ENCODE measurements at regions not wholly inside any gene's neighbourhood (a gene's known extent, or its start where the extent isn't known, plus 50 kb on each side); places are given as distances from the start of the nearest gene placed in this dataset.

DNA sequence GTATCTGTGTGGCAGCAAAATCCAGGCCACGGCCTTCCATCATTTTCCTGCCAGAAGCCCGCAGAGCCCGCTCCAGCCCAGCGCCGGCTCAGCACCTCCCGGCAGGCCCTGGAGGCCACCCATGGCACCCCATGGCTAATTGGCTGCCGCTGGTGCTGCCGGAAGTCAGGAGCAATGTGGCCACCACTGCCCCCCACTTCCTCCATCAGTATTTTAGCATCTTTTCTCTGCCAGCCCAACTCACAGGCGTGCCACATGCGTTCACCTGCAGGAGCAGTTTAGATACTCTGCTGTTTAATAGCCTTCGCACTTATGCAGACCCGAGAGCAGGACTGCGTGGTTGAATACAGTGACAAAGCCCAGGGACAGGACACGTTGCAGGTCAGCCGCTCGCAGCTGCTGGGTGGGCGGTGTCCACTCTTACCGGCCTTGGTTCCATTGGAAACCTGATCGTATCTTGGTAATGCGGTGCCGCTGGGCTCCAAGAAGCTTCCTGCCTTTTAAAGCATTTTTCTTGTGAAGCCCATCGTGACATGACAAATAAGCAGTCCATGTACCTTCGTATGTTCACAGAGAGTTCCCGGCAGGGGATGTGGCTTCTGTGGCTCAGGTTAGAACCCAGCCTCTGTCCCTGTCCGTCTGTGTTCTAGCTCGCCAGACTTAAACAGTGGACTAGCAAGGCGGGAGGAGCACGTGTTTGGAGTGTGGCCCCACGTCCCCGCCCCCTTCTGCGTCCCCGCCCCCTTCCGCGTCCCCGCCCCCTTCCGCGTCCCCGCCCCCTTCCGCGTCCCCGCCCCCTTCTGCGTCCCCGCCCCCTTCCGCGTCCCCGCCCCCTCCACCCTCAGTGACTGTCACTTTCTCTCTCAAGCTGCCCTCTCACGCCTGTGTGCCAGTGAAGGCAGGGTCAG, 162.0 kb upstream of the SOX1 start:
- H3K4me3 Mint-ChIP-seq: no peak overlapping the region
- no peak overlapping the region for H3K27ac Mint-ChIP-seq
- H3K36me3 Mint-ChIP-seq: no peaks in the 10 kb centered on the region
- H3K27me3 Mint-ChIP-seq (ENCODE audit: low read depth): peaks cover 48% of the 10 kb centered on the region
- TF ChIP-seq, protein P1, sequence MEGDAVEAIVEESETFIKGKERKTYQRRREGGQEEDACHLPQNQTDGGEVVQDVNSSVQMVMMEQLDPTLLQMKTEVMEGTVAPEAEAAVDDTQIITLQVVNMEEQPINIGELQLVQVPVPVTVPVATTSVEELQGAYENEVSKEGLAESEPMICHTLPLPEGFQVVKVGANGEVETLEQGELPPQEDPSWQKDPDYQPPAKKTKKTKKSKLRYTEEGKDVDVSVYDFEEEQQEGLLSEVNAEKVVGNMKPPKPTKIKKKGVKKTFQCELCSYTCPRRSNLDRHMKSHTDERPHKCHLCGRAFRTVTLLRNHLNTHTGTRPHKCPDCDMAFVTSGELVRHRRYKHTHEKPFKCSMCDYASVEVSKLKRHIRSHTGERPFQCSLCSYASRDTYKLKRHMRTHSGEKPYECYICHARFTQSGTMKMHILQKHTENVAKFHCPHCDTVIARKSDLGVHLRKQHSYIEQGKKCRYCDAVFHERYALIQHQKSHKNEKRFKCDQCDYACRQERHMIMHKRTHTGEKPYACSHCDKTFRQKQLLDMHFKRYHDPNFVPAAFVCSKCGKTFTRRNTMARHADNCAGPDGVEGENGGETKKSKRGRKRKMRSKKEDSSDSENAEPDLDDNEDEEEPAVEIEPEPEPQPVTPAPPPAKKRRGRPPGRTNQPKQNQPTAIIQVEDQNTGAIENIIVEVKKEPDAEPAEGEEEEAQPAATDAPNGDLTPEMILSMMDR (IDR thresholded peaks at IDR 0.05; ENCODE audit: unreplicated experiment): no peak
- no peaks in the 10 kb centered on the region for H3K4me1 Mint-ChIP-seq
- no peaks in the 10 kb centered on the region for H3K9me3 Mint-ChIP-seq
- DNase-seq (ENCODE audit: low spot score in 2 of 2, unreplicated experiment in 2 of 2): peak in 1 of 2 experiments; percentile 24

DNA sequence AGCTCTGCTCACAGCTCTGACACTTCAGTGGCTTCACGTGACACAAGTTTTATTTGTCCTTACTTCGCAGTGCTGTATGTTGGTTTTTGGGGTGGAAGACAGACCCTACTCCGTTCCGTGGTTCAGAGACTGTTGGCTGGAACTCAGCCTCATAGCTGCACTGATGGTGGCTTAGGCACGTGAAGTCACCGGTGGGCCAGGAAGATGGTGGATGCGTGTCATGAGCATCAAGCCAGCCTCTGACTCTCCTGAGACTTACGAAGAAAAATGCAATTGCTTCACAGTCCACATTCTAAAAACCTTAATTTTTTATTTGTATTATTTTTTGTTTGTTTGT, 161.4 kb upstream of the SOX1 start:
- TF ChIP-seq, protein P1 (IDR thresholded peaks at IDR 0.05; ENCODE audit: unreplicated experiment): no peak
- H3K27me3 Mint-ChIP-seq (ENCODE audit: low read depth): peaks cover 48% of the 10 kb centered on the region
- H3K36me3 Mint-ChIP-seq: no peaks in the 10 kb centered on the region
- DNase-seq (ENCODE audit: low spot score in 2 of 2, unreplicated experiment in 2 of 2): no peak
- no peaks in the 10 kb centered on the region for H3K4me1 Mint-ChIP-seq
- H3K9me3 Mint-ChIP-seq: no peaks in the 10 kb centered on the region
- no peak overlapping the region for H3K27ac Mint-ChIP-seq
- no peak overlapping the region for H3K4me3 Mint-ChIP-seq

DNA sequence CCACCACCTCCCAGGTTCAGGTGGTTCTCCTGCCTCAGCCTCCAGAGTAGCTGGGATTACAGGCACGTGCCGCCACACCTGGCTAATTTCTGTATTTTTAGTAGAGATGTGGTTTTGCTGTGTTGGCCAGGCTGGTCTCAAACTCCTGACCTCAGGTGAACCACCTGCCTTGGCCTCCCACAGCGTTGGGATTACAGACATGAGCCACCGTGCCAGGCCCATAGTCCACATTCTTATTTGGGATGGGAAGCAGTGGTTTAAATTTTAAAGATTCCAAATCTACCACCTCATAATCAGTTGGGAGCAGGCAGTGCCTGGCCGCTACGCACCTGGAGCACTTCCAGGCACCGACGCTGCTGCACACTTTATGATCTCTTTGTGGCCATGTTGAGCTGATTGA, 160.6 kb upstream of the SOX1 start:
- TF ChIP-seq, protein P1 (IDR thresholded peaks at IDR 0.05; ENCODE audit: unreplicated experiment): no peak
- H3K36me3 Mint-ChIP-seq: no peaks in the 10 kb centered on the region
- H3K4me3 Mint-ChIP-seq: no peak overlapping the region
- H3K27ac Mint-ChIP-seq: no peak overlapping the region
- no peaks in the 10 kb centered on the region for H3K9me3 Mint-ChIP-seq
- DNase-seq (ENCODE audit: low spot score in 2 of 2, unreplicated experiment in 2 of 2): peak in 1 of 2 experiments; percentile 9
- no peaks in the 10 kb centered on the region for H3K4me1 Mint-ChIP-seq
- peaks cover 50% of the 10 kb centered on the region for H3K27me3 Mint-ChIP-seq (ENCODE audit: low read depth)

DNA sequence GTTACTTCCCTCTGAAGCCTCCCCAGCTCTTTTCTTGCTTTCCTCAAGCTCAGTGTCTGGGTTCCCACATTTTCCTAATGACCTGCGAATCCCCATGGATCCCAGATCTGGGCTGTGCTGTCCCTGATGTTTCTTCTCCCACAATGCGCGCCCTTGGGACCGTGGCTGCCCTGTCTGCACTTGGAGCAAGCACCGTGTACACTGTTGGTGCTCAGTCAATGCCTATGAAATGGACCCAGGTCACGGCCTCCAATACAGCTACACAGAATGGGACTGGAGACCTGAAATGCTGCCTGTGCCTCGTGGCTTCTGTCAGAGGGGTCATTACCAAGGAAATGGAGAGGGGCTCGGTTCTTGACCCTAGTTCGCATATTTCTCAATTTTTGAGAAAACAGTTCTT, 160.1 kb upstream of the SOX1 start:
- Mint-ChIP-seq H3K4me3 (no peak overlapping the region), H3K27me3 (ENCODE audit: low read depth) (peaks cover 54% of the 10 kb centered on the region), H3K4me1 (no peaks in the 10 kb centered on the region), H3K9me3 (no peaks in the 10 kb centered on the region), H3K36me3 (no peaks in the 10 kb centered on the region), H3K27ac (no peak overlapping the region)
- TF ChIP-seq, protein P1 (IDR thresholded peaks at IDR 0.05; ENCODE audit: unreplicated experiment): no peak
- peak in 1 of 2 experiments; percentile 26 for DNase-seq (ENCODE audit: low spot score in 2 of 2, unreplicated experiment in 2 of 2)

DNA sequence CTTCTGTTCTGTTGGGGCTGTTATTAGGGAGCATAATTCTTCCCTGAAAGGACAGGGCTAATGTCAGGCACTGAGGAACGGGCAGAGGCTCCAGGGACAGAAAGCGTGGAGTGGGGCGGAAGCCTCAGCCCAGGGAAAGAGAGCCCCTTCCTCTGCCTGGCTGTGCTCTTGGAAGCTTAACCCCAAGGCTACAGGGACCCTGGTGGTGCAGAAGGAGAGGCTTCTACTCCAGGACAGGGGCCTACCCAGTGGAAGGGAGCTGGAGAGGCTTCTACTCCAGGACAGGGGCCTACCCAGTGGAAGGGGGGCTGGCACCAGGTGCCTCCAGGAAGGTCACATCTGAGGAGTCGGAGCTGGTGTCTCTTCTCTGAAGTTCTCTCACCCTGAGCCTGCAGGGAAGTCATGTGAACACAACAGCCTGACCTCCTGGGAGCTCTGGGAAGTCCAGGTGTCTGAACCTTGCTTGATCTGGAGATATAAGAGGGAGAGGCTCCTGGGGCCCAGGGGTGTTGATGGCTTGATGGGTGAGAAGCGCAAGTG, 159.5 kb upstream of the SOX1 start:
- Mint-ChIP-seq H3K4me1 (no peaks in the 10 kb centered on the region), H3K36me3 (no peaks in the 10 kb centered on the region), H3K9me3 (no peaks in the 10 kb centered on the region), H3K27ac (no peak overlapping the region), H3K27me3 (ENCODE audit: low read depth) (peaks cover 54% of the 10 kb centered on the region), H3K4me3 (no peak overlapping the region)
- DNase-seq (ENCODE audit: low spot score in 2 of 2, unreplicated experiment in 2 of 2): peak in 1 of 2 experiments; percentile 11
- TF ChIP-seq, protein P1 (IDR thresholded peaks at IDR 0.05; ENCODE audit: unreplicated experiment): no peak
